Neuronal stem cell (in vitro differentiated cells): ENCODE measurements at regions not wholly inside any gene's neighbourhood (a gene's known extent, or its start where the extent isn't known, plus 50 kb on each side); places are given as distances from the start of the nearest gene placed in this dataset.
"Not testable (repeated sequence)": the region's sequence is repeated elsewhere in the genome, so short reads cannot be mapped to it uniquely, and the experiment has no call there.

Experiments
- DNase-seq: peaks from one replicate; pipeline ENCODE4 v3.0.0-alpha.2; 2013; ENCODE audit warnings: low spot score
- H2AFZ ChIP-seq: one replicate; pipeline ENCODE4 v1.6.1; 2013; ENCODE audit warnings: mild to moderate bottlenecking, low read length, inconsistent platforms
- H2AK5ac ChIP-seq: 2 replicates; pipeline ENCODE4 v1.6.1; 2013; ENCODE audit warnings: low read depth, mild to moderate bottlenecking, inconsistent platforms, low read length, moderate library complexity, mixed read lengths
- H2BK120ac ChIP-seq: 2 replicates; pipeline ENCODE4 v1.6.1; 2013; ENCODE audit warnings: low read depth, mild to moderate bottlenecking, inconsistent platforms, low read length, moderate library complexity, mixed read lengths
- H2BK12ac ChIP-seq: one replicate; pipeline ENCODE4 v1.6.1; 2013; ENCODE audit warnings: low read length, inconsistent platforms
- H2BK15ac ChIP-seq: 2 replicates; pipeline ENCODE4 v1.6.1; 2013; ENCODE audit warnings: mild to moderate bottlenecking, low read length, inconsistent platforms, mixed read lengths
- H2BK5ac ChIP-seq: one replicate; pipeline ENCODE4 v1.6.1; 2013; ENCODE audit warnings: inconsistent platforms, mild to moderate bottlenecking, low read length, moderate library complexity
- H3K14ac ChIP-seq: one replicate; pipeline ENCODE4 v1.6.1; 2013; ENCODE audit warnings: low read length, inconsistent platforms
- H3K18ac ChIP-seq: 2 replicates; pipeline ENCODE4 v1.6.1; 2013; ENCODE audit warnings: low read length, inconsistent platforms
- H3K23ac ChIP-seq: 2 replicates; pipeline ENCODE4 v1.6.1; 2013; ENCODE audit warnings: low read depth, mild to moderate bottlenecking, mixed read lengths, low read length, inconsistent platforms; ENCODE audit not compliant: poor library complexity
- H3K27ac ChIP-seq: replicated peaks from 3 replicates; pipeline ENCODE4 v1.5.1; 2013; ENCODE audit warnings: low read length, inconsistent platforms
- H3K27me3 ChIP-seq, 3 experiments: 2 replicates each; pipeline ENCODE4 v1.6.1; 2013; ENCODE audit warnings: low read length in 3 of 3, mild to moderate bottlenecking in 2 of 3, inconsistent platforms in 1 of 3, low read depth in 1 of 3, mixed read lengths in 1 of 3, moderate library complexity in 1 of 3; ENCODE audit not compliant: control insufficient read depth in 3 of 3, insufficient read depth in 3 of 3
- H3K36me3 ChIP-seq, 2 donors: replicated peaks in 1 of 2; 2 replicates each; pipeline ENCODE4 v1.6.1; 2013; ENCODE audit warnings: low read length in 2 of 2; ENCODE audit not compliant: control insufficient read depth in 2 of 2, insufficient read depth in 2 of 2
- H3K4ac ChIP-seq: 2 replicates; pipeline ENCODE4 v1.6.1; 2013; ENCODE audit warnings: inconsistent platforms, mild to moderate bottlenecking, low read length, moderate library complexity
- H3K4me1 ChIP-seq, 2 donors: 1 replicate in 1 of 2; 2 replicates in 1 of 2; pipeline ENCODE4 v1.6.1; 2013; ENCODE audit warnings: low read length in 2 of 2, low read depth in 1 of 2; ENCODE audit not compliant: control insufficient read depth in 2 of 2, insufficient read depth in 1 of 2
- H3K4me2 ChIP-seq: one replicate; pipeline ENCODE4 v1.6.1; 2013; ENCODE audit warnings: mild to moderate bottlenecking, low read length, inconsistent platforms; ENCODE audit not compliant: insufficient read depth, poor library complexity, severe bottlenecking
- H3K4me3 ChIP-seq, 2 donors: 2 replicates each; pipeline ENCODE4 v1.5.1; 2013; ENCODE audit warnings: low read length in 2 of 2, mild to moderate bottlenecking in 2 of 2, inconsistent platforms in 1 of 2, moderate library complexity in 1 of 2
- H3K79me1 ChIP-seq: one replicate; pipeline ENCODE4 v1.6.1; 2013; ENCODE audit warnings: low read depth, mild to moderate bottlenecking, inconsistent platforms, low read length, moderate library complexity
- H3K9ac ChIP-seq: one replicate; pipeline ENCODE4 v1.6.1; 2013; ENCODE audit warnings: mild to moderate bottlenecking, low read depth, low read length, inconsistent platforms; ENCODE audit not compliant: poor library complexity
- H3K9me3 ChIP-seq, 2 donors: replicated peaks in 1 of 2; 2 replicates each; pipeline versions ENCODE3 to v1.6.1; 2013; ENCODE audit warnings: low read length in 2 of 2, mild to moderate bottlenecking in 2 of 2, inconsistent platforms in 1 of 2, low read depth in 1 of 2, mixed read lengths in 1 of 2, moderate library complexity in 1 of 2; ENCODE audit not compliant: control insufficient read depth in 2 of 2, insufficient read depth in 1 of 2
- H4K8ac ChIP-seq: one replicate; pipeline ENCODE4 v1.6.1; 2013; ENCODE audit warnings: low read depth, mild to moderate bottlenecking, inconsistent platforms, low read length, moderate library complexity
- H4K91ac ChIP-seq: one replicate; pipeline ENCODE4 v1.6.1; 2013; ENCODE audit warnings: low read length, low read depth, mild to moderate bottlenecking, inconsistent platforms; ENCODE audit not compliant: poor library complexity
- WGBS, 2 donors: extraction: QIAGEN DNeasy Blood & Tissue Kit; methylation state at CpG; one replicate each; pipeline ENCODE4 v1.1.7; 2013; ENCODE audit warnings: missing lambda C conversion rate in 2 of 2, mixed read lengths in 1 of 2; ENCODE audit not compliant: insufficient read length in 2 of 2, insufficient replicate concordance in 1 of 2; ENCODE audit errors: extremely low coverage in 2 of 2; 5-methylcytosine and 5-hydroxymethylcytosine counted together

- not testable (repeated sequence) for H3K4me3 ChIP-seq, H2BK15ac ChIP-seq, H3K9me3 ChIP-seq, DNase-seq, H4K91ac ChIP-seq, H3K4ac ChIP-seq, H2BK12ac ChIP-seq, H4K8ac ChIP-seq, H3K23ac ChIP-seq, H2BK5ac ChIP-seq, H3K79me1 ChIP-seq, H3K9ac ChIP-seq, H3K27ac ChIP-seq, H3K4me2 ChIP-seq, H2AK5ac ChIP-seq, H3K36me3 ChIP-seq, H3K4me1 ChIP-seq, H2BK120ac ChIP-seq, H2AFZ ChIP-seq, H3K27me3 ChIP-seq, H3K18ac ChIP-seq
- H3K14ac ChIP-seq = peak overlapping the region; percentile 21
- WGBS, 2 donors = no CpG with 5 or more reads among the region's 8 CpGs
Measured at GRCh38 chr7:6882321-6882721, 56.2 kb upstream of the CCZ1B start.

- DNase-seq, H3K9me3 ChIP-seq: not testable (repeated sequence)
- WGBS, 2 donors = no CpG with 5 or more reads among the region's 10 CpGs
Measured at GRCh38 chr7:6883756-6884155, 57.7 kb upstream of the CCZ1B start.

GRCh38 chr7:6886198-6886597 lies 60.1 kb upstream of the CCZ1B start:
- Histone ChIP-seq H3K9me3 (no peaks in the 10 kb centered on the region), H2AK5ac (no peak overlapping the region), H3K27ac (no peak overlapping the region), H3K36me3 (no peaks in the 10 kb centered on the region), H4K8ac (no peak overlapping the region), H3K27me3 (no peaks in the 10 kb centered on the region), H3K14ac (no peak overlapping the region), H3K4me3 (no peak overlapping the region), H3K18ac (no peak overlapping the region), H2BK5ac (no peak overlapping the region), H3K23ac (no peak overlapping the region), H3K4me2 (no peak overlapping the region), H2AFZ (no peak overlapping the region), H3K4me1 (no peaks in the 10 kb centered on the region), H4K91ac (no peak overlapping the region), H3K4ac (no peak overlapping the region), H2BK120ac (no peak overlapping the region), H3K79me1 (no peaks in the 10 kb centered on the region), H3K9ac (no peak overlapping the region), H2BK15ac (no peak overlapping the region), H2BK12ac (no peak overlapping the region)
- DNase-seq = no peak
- no CpG with 5 or more reads among the region's 8 CpGs for WGBS, 2 donors

More at GRCh38 chr7:6883756-6884155, 57.7 kb upstream of the CCZ1B start:
- not testable (repeated sequence) for H3K4me2 ChIP-seq, H3K79me1 ChIP-seq, H3K18ac ChIP-seq, H3K4ac ChIP-seq, H3K36me3 ChIP-seq, H3K9ac ChIP-seq, H2BK120ac ChIP-seq, H2BK15ac ChIP-seq, H3K23ac ChIP-seq, H3K4me1 ChIP-seq, H4K91ac ChIP-seq, H3K14ac ChIP-seq, H3K27me3 ChIP-seq, H2AFZ ChIP-seq, H2BK12ac ChIP-seq, H2AK5ac ChIP-seq, H4K8ac ChIP-seq, H3K27ac ChIP-seq, H3K4me3 ChIP-seq, H2BK5ac ChIP-seq

- H3K27me3 ChIP-seq, DNase-seq, H3K4me2 ChIP-seq, H3K18ac ChIP-seq, H4K91ac ChIP-seq, H3K27ac ChIP-seq, H2BK12ac ChIP-seq, H3K4me1 ChIP-seq, H4K8ac ChIP-seq, H2BK120ac ChIP-seq, H3K9ac ChIP-seq, H3K23ac ChIP-seq, H2BK5ac ChIP-seq, H3K4ac ChIP-seq, H2AFZ ChIP-seq, H3K79me1 ChIP-seq, H2BK15ac ChIP-seq, H3K4me3 ChIP-seq, H3K36me3 ChIP-seq, H3K9me3 ChIP-seq, H3K14ac ChIP-seq, H2AK5ac ChIP-seq: not testable (repeated sequence)
- no CpG with 5 or more reads among the region's 13 CpGs for WGBS, 2 donors
Measured at GRCh38 chr7:6888267-6889045, 62.4 kb upstream of the CCZ1B start.
